HepG2 (cell line): ENCODE measurements at regions not wholly inside any gene's neighbourhood (a gene's known extent, or its start where the extent isn't known, plus 50 kb on each side); places are given as distances from the start of the nearest gene placed in this dataset.

Source experiments
- ATAC-seq: fragments of 200-7000 bp; cut with Tn5 transposase; 3 replicates; pipeline ENCODE4 v1.9.1; 2020; ENCODE audit warnings: mild to moderate bottlenecking, moderate library complexity
- BruUV-seq: library from RNA; stranded (reverse); fragments of 400-500 nt; replicated peaks from 2 replicates; lab custom pipeline; 2021; lab: Mats Ljungman, UMichigan
- CTCF ChIA-PET: fragments of 300-600 bp; formaldehyde crosslinking; extraction: SDS; loops from one replicate; lab custom pipeline; 2021; ENCODE audit warnings: low total read pairs, inconsistent platforms, low intra/inter-chr PET ratio; lab: Yijun Ruan, JAX
- POLR2A ChIA-PET: fragments of 350-600 bp; sonication (Branson Sonifier 250); formaldehyde crosslinking; loops from one replicate; lab custom pipeline; 2020; ENCODE audit warnings: antibody characterized with exemption, inconsistent platforms; lab: Yijun Ruan, JAX
- DNase-seq: peaks from one replicate; pipeline ENCODE4 v3.0.0-alpha.2; 2015; ENCODE audit warnings: low spot score
- FAIRE-seq: peaks from 3 replicates; lab custom pipeline; 2011; peaks lifted over from hg19 to GRCh38; lab: Jason Lieb, UNC
- H2AFZ ChIP-seq: one replicate; pipeline ENCODE4 v1.6.1; 2011; ENCODE audit warnings: low read length, inconsistent platforms
- H3K27ac ChIP-seq: fragments of 300-600 bp; 3 replicates; pipeline ENCODE4 v1.8.0; 2011; ENCODE audit warnings: mixed run types, mild to moderate bottlenecking, mixed read lengths, low read length, inconsistent platforms; ENCODE audit not compliant: insufficient read depth; ENCODE audit errors: extremely low read length
- H3K27me3 ChIP-seq, 2 experiments: fragments of 200-600 bp in 1 of 2; 2 replicates in 1 of 2; 3 replicates in 1 of 2; pipeline versions ENCODE4 v1.6.0 to v1.8.0; 2011; ENCODE audit warnings: low read length in 2 of 2, mild to moderate bottlenecking in 2 of 2, moderate library complexity in 2 of 2, inconsistent platforms in 1 of 2; ENCODE audit not compliant: insufficient read depth in 2 of 2, control insufficient read depth in 1 of 2
- H3K36me3 ChIP-seq, 2 experiments: fragments of 200-600 bp in 1 of 2; replicated peaks in 1 of 2; 2 replicates in 1 of 2; 3 replicates in 1 of 2; pipeline versions ENCODE4 v1.5.1 to v1.8.0; 2011; ENCODE audit warnings: low read length in 2 of 2, inconsistent platforms in 1 of 2; ENCODE audit not compliant: insufficient read depth in 2 of 2, control insufficient read depth in 1 of 2
- H3K4me1 ChIP-seq: 2 replicates; pipeline ENCODE4 v1.5.1; 2012; ENCODE audit warnings: low read length, inconsistent platforms; ENCODE audit not compliant: insufficient read depth
- H3K4me2 ChIP-seq: 2 replicates; pipeline ENCODE4 v1.6.0; 2011; ENCODE audit warnings: low read depth, low read length, inconsistent platforms
- H3K4me3 ChIP-seq, 3 experiments: fragments of 200-600 bp in 1 of 3; sonication (generic), shearing (Covaris generic) in 1 of 3; replicated peaks in 1 of 3; 2 replicates each; pipeline ENCODE4 v1.5.1; 2011 to 2016; ENCODE audit warnings: low read length in 3 of 3, inconsistent platforms in 2 of 3, low read depth in 2 of 3, mild to moderate bottlenecking in 2 of 3, control low read depth in 1 of 3, mixed read lengths in 1 of 3; ENCODE audit not compliant: insufficient read depth in 1 of 3
- H3K79me2 ChIP-seq: one replicate; pipeline ENCODE4 v1.6.1; 2011; ENCODE audit warnings: low read length, inconsistent platforms; ENCODE audit not compliant: insufficient read depth
- H3K9ac ChIP-seq: 2 replicates; pipeline ENCODE4 v1.6.0; 2011; ENCODE audit warnings: mild to moderate bottlenecking, low read depth, low read length, inconsistent platforms; ENCODE audit not compliant: insufficient read depth
- H3K9me3 ChIP-seq: 2 replicates; pipeline ENCODE4 v1.5.1; 2012; ENCODE audit warnings: mild to moderate bottlenecking, low read length
- H4K20me1 ChIP-seq: 2 replicates; pipeline ENCODE4 v1.6.0; 2011; ENCODE audit warnings: inconsistent platforms, mild to moderate bottlenecking, low read length, moderate library complexity; ENCODE audit not compliant: insufficient read depth
- KDM5B ChIP-seq: sonication (generic); formaldehyde crosslinking; IDR thresholded peaks from 2 replicates; pipeline ENCODE4 v1.4.0; 2020; ENCODE audit warnings: missing genetic modification reagents, mild to moderate bottlenecking, borderline replicate concordance
- MAFF ChIP-seq: IDR thresholded peaks from 2 replicates; pipeline ENCODE4 v1.6.1; 2011; ENCODE audit warnings: low read depth, low read length, improper control_type of control experiment
- MAFK ChIP-seq, 2 experiments: IDR thresholded peaks in 1 of 2; conservative IDR thresholded peaks in 1 of 2; 2 replicates each; pipeline ENCODE4 v1.6.1; 2011; ENCODE audit warnings: improper control_type of control experiment in 2 of 2, low read length in 2 of 2
- PCBP2 ChIP-seq: fragments of 200-400 bp; formaldehyde crosslinking; optimal IDR thresholded peaks from 2 replicates; pipeline ENCODE3; 2018; ENCODE audit warnings: low read length, low read depth; ENCODE audit not compliant: poor library complexity, severe bottlenecking
- ZNF101 ChIP-seq: sonication (generic); formaldehyde crosslinking; IDR thresholded peaks from 2 replicates; pipeline ENCODE4 v1.4.0; 2020; ENCODE audit warnings: mild to moderate bottlenecking, low read depth, missing genetic modification reagents, borderline replicate concordance
- ZNF510 ChIP-seq: sonication (generic); formaldehyde crosslinking; IDR thresholded peaks from 2 replicates; pipeline ENCODE4 v1.4.0; 2020; ENCODE audit warnings: low read depth, mild to moderate bottlenecking, missing genetic modification reagents
- ZNF512 ChIP-seq: sonication (generic); formaldehyde crosslinking; IDR thresholded peaks from 2 replicates; pipeline ENCODE4 v1.4.0; 2020; ENCODE audit warnings: mild to moderate bottlenecking, missing genetic modification reagents
- ZSCAN30 ChIP-seq: sonication (generic); formaldehyde crosslinking; IDR thresholded peaks from 2 replicates; pipeline ENCODE4 v1.5.0; 2020; ENCODE audit warnings: mild to moderate bottlenecking, missing genetic modification reagents
- WGBS: methylation state at CpG from one replicate; pipeline ENCODE4 v1.1.6; 2017; ENCODE audit warnings: low lambda C conversion rate; 5-methylcytosine and 5-hydroxymethylcytosine counted together
- in situ Hi-C: cut with HindIII; loops from 2 replicates; pipeline ENCODE4 v1.10.0; 2017; ENCODE audit warnings: low pct_unique_long_range_greater_than_20kb; ENCODE audit not compliant: extremely low pct_ligation_motif_present
- intact Hi-C: fragments of 100-400 bp; cut with micrococcal nuclease; formaldehyde crosslinking; loops from one replicate; pipeline ENCODE4 v1.10.0; 2022; ENCODE audit not compliant: unreplicated experiment

GRCh38 chr3:145820170-145820569, 340.8 kb downstream of the PLOD2 start:
- no peaks in the 10 kb centered on the region for H3K27me3 ChIP-seq
- POLR2A ChIA-PET: no interaction called here
- H3K9ac ChIP-seq: no peak overlapping the region
- no peak overlapping the region for H2AFZ ChIP-seq
- H3K9me3 ChIP-seq: no peaks in the 10 kb centered on the region
- H3K4me2 ChIP-seq: no peak overlapping the region
- WGBS: 27% methylated on average over 2 of the region's 2 CpGs
- FAIRE-seq: no peak
- no peak for TF ChIP-seq ZNF512 (CRISPR knock-in tag)
- TF ChIP-seq, all 625 proteins: peak for 0
- CTCF ChIA-PET: no interaction called here
- Histone ChIP-seq H3K4me1 (no peaks in the 10 kb centered on the region), H3K27ac (no peak overlapping the region), H3K36me3 (no peaks in the 10 kb centered on the region), H3K4me3 (no peak overlapping the region), H4K20me1 (no peaks in the 10 kb centered on the region), H3K79me2 (no peaks in the 10 kb centered on the region)
- no TSS peak for BruUV-seq
- in situ Hi-C loops: no loop called here
- intact Hi-C loops: no loop called here
- no peak for ATAC-seq
- no peak for DNase-seq

GRCh38 chr3:145842294-145842902, 318.6 kb downstream of the PLOD2 start:
- no peaks in the 10 kb centered on the region for H3K4me1 ChIP-seq
- H3K4me2 ChIP-seq: no peak overlapping the region
- BruUV-seq: no TSS peak
- ATAC-seq: no peak
- no peaks in the 10 kb centered on the region for H3K9me3 ChIP-seq
- no peaks in the 10 kb centered on the region for H3K36me3 ChIP-seq
- CTCF ChIA-PET: no interaction called here
- H3K79me2 ChIP-seq: no peaks in the 10 kb centered on the region
- no peak overlapping the region for H3K4me3 ChIP-seq
- intact Hi-C loops (no loop called here), in situ Hi-C loops (no loop called here)
- WGBS: 4% methylated on average over 2 of the region's 2 CpGs
- no peaks in the 10 kb centered on the region for H4K20me1 ChIP-seq
- H3K27me3 ChIP-seq: no peaks in the 10 kb centered on the region
- H3K9ac ChIP-seq: no peak overlapping the region
- H3K27ac ChIP-seq: no peak overlapping the region
- POLR2A ChIA-PET: no interaction called here
- DNase-seq: no peak
- peak; percentile 67 to 89 for TF ChIP-seq MAFK (conservative IDR thresholded peaks at IDR 0.05 in 1 of 2, IDR thresholded peaks at IDR 0.05 in 1 of 2; ENCODE audit: low read length in 2 of 2)
- no peak for TF ChIP-seq ZNF510 (CRISPR knock-in tag)
- peak; percentile 86 for TF ChIP-seq MAFF
- TF ChIP-seq PCBP2: no peak
- TF ChIP-seq ZSCAN30: no peak
- no peak for TF ChIP-seq ZNF101 (CRISPR knock-in tag)
- no peak for TF ChIP-seq KDM5B (CRISPR knock-in tag)
- no peak for FAIRE-seq
- H2AFZ ChIP-seq: no peak overlapping the region
